ENCODE measurements at regions not wholly inside any gene's neighbourhood (a gene's known extent, or its start where the extent isn't known, plus 50 kb on each side); places are given as distances from the start of the nearest gene placed in this dataset.

GRCh38 chr5:20574576-20574975, 586.6 kb upstream of the CDH18 start:
- TF ChIP-seq CTCF (IDR thresholded peaks at IDR 0.05) (no peak), POLR2A (IDR thresholded peaks at IDR 0.05) (no peak), EP300 (IDR thresholded peaks at IDR 0.05) (no peak), POLR2AphosphoS5 (IDR thresholded peaks at IDR 0.05) (no peak)

All from stomach (tissue), 4 donors.